ENCODE measurements at regions not wholly inside any gene's neighbourhood (a gene's known extent, or its start where the extent isn't known, plus 50 kb on each side); places are given as distances from the start of the nearest gene placed in this dataset.
"Not testable (repeated sequence)": the region's sequence is repeated elsewhere in the genome, so short reads cannot be mapped to it uniquely, and the experiment has no call there.

GRCh38 chr3:166446291-166446690, 609.1 kb upstream of the BCHE start:
- DNase-seq = no peak

GRCh38 chr3:166445865-166446264, 608.6 kb upstream of the BCHE start:
- DNase-seq = no peak

GRCh38 chr3:166444756-166445155, 607.5 kb upstream of the BCHE start:
- DNase-seq = no peak

GRCh38 chr3:166444336-166444735, 607.1 kb upstream of the BCHE start:
- no peak for DNase-seq

GRCh38 chr3:166435469-166436057, 598.3 kb upstream of the BCHE start:
- DNase-seq = no peak

GRCh38 chr3:166433060-166433459, 595.8 kb upstream of the BCHE start:
- no peak for DNase-seq

GRCh38 chr3:166425900-166426611, 588.8 kb upstream of the BCHE start:
- DNase-seq = no peak

- DNase-seq = no peak
These were observed 587.8 kb upstream of the BCHE start for GRCh38 chr3:166425021-166425420.

GRCh38 chr3:166423824-166424513, 586.7 kb upstream of the BCHE start:
- not testable (repeated sequence) for DNase-seq

- DNase-seq = no peak
These were observed 585.3 kb upstream of the BCHE start for GRCh38 chr3:166422556-166422955.

GRCh38 chr3:166420071-166420470, 582.8 kb upstream of the BCHE start:
- DNase-seq = no peak

GRCh38 chr3:166405896-166406295, 568.7 kb upstream of the BCHE start:
- DNase-seq = no peak

GRCh38 chr3:166405465-166405864, 568.2 kb upstream of the BCHE start:
- no peak for DNase-seq

- no peak for DNase-seq
These were observed 553.1 kb upstream of the BCHE start for GRCh38 chr3:166390303-166390702.

- DNase-seq = no peak
These were observed 551.1 kb upstream of the BCHE start for GRCh38 chr3:166388321-166388720.

GRCh38 chr3:166372571-166373106, 535.4 kb upstream of the BCHE start:
- DNase-seq = no peak

- no peak for DNase-seq
These were observed 530.8 kb upstream of the BCHE start for GRCh38 chr3:166367947-166368533.

GRCh38 chr3:166362698-166363097, 525.5 kb upstream of the BCHE start:
- DNase-seq = no peak

- no peak for DNase-seq
These were observed 523.5 kb upstream of the BCHE start for GRCh38 chr3:166360720-166361119.

- DNase-seq = no peak
These were observed 514.2 kb upstream of the BCHE start for GRCh38 chr3:166351461-166351860.

GRCh38 chr3:166340604-166341266, 503.5 kb upstream of the BCHE start:
- DNase-seq = no peak

- DNase-seq = no peak
These were observed 487.2 kb upstream of the BCHE start for GRCh38 chr3:166324401-166324800.
